Lower lobe of right lung (tissue), 2 donors: ENCODE measurements at regions not wholly inside any gene's neighbourhood (a gene's known extent, or its start where the extent isn't known, plus 50 kb on each side); places are given as distances from the start of the nearest gene placed in this dataset.
A peak's percentile ranks its signal among the peaks of the same experiment; 100 is the strongest.
"Not testable (repeated sequence)": the region's sequence is repeated elsewhere in the genome, so short reads cannot be mapped to it uniquely, and the experiment has no call there.

ENCODE experiments used
- ATAC-seq, 2 donors: fragments of 200-7000 bp; cut with Tn5 transposase; one replicate each; pipeline ENCODE4 v1.9.1; 2020 to 2022; ENCODE audit warnings: mild to moderate bottlenecking in 2 of 2, moderate library complexity in 2 of 2
- DNase-seq: peaks from one replicate; pipeline ENCODE4 v3.0.0-alpha.2; 2020
- H3K27ac ChIP-seq: fragments of 200-600 bp; one replicate; pipeline ENCODE4 v1.8.0; 2022
- H3K27me3 ChIP-seq: fragments of 200-600 bp; one replicate; pipeline ENCODE4 v1.8.0; 2022; ENCODE audit warnings: low read depth
- H3K36me3 ChIP-seq: fragments of 200-600 bp; one replicate; pipeline ENCODE4 v1.8.0; 2022; ENCODE audit warnings: mild to moderate bottlenecking
- H3K4me1 ChIP-seq: fragments of 200-600 bp; one replicate; pipeline ENCODE4 v1.8.0; 2022
- H3K4me3 ChIP-seq: fragments of 200-600 bp; one replicate; pipeline ENCODE4 v1.8.0; 2022; ENCODE audit warnings: mild to moderate bottlenecking
- H3K9me3 ChIP-seq: fragments of 200-600 bp; one replicate; pipeline ENCODE4 v1.8.0; 2022
- intact Hi-C: fragments of 100-400 bp; cut with DNase I; formaldehyde crosslinking; loops from one replicate; pipeline ENCODE4 v1.11.0; 2022
- TF ChIP-seq, protein P1 (sequence below): fragments of 200-600 bp; IDR thresholded peaks from one replicate; pipeline ENCODE4 v1.8.0; 2022; ENCODE audit warnings: antibody characterized with exemption, mild to moderate bottlenecking
- donor health status: DM: no; HTN: yes; CAD: no; lungs with severe emphysema.

DNA sequence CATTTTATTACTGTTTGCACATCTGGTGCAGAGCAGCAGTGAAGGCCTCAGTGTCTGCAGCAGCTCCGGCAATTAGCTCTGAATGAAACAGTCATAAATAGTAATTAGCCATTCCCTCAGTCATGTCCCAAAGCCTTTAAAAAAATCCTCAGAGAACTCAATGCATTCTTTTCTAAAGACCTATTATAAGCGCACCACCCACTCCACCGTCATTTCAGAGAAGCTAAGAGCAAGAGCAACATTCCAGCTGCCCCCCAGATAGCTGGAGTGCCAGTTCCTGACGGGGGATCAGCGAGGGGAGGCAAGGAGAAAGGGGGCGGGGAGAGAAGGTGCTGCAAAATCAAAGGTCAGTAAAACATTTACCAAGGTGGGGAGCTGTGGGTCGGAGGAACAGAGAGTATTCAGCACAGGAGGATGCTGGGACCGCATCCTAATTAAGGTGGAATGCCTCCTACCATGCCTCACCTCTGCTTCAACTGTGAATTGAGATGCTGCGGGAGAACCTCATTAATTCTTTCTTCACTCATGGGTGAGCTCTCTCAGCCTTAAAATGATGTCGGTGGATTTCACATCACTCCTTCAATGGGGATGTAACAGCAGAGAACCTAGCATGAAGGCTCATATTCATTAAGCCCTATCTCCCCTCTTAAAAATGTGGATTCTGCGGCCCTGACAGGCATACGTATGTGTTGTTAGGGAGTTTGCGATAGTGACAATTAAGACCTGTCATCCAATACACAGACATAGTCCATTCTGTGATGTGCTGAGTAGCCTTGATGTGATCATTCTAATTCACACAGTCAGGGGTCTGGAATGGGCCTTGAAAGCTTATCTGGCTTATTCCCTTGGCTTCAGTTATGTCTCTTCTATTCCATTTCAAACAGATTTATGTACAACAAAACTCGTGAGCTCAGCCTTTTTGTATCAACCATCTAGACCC is 469.5 kb upstream of the NRSN1 start:
- DNase-seq, result no peak
- Histone ChIP-seq H3K27me3 (no peaks in the 10 kb centered on the region), H3K9me3 (no peaks in the 10 kb centered on the region), H3K27ac (no peak overlapping the region), H3K4me1 (no peaks in the 10 kb centered on the region), H3K4me3 (no peak overlapping the region), H3K36me3 (no peaks in the 10 kb centered on the region)
- TF ChIP-seq, protein P1, sequence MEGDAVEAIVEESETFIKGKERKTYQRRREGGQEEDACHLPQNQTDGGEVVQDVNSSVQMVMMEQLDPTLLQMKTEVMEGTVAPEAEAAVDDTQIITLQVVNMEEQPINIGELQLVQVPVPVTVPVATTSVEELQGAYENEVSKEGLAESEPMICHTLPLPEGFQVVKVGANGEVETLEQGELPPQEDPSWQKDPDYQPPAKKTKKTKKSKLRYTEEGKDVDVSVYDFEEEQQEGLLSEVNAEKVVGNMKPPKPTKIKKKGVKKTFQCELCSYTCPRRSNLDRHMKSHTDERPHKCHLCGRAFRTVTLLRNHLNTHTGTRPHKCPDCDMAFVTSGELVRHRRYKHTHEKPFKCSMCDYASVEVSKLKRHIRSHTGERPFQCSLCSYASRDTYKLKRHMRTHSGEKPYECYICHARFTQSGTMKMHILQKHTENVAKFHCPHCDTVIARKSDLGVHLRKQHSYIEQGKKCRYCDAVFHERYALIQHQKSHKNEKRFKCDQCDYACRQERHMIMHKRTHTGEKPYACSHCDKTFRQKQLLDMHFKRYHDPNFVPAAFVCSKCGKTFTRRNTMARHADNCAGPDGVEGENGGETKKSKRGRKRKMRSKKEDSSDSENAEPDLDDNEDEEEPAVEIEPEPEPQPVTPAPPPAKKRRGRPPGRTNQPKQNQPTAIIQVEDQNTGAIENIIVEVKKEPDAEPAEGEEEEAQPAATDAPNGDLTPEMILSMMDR, result no peak
- no peak for ATAC-seq
- intact Hi-C loops, result no loop called here

DNA sequence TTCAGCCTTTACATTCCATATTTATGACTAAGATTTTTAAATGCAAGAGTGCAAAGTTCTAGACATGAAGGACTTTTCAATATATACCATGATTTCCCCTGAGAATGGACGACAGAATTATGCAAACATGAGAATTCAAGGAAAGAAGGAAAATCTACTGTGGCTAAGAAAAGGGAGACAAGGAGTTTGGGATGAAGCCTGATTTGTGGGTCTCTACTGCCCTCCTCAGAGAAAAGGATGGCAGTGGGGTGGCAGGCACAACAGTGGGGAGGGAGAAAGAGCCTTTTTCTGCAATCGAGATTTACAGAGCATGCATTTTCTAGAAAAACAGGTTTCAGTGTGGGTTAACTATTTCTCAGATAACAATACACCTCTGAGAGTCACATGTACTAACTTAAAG is 466.9 kb upstream of the NRSN1 start:
- Histone ChIP-seq H3K9me3 (no peaks in the 10 kb centered on the region), H3K27me3 (no peaks in the 10 kb centered on the region), H3K4me1 (no peaks in the 10 kb centered on the region), H3K36me3 (no peaks in the 10 kb centered on the region), H3K27ac (no peak overlapping the region), H3K4me3 (no peak overlapping the region)
- no peak for DNase-seq
- intact Hi-C loops, result no loop called here
- TF ChIP-seq, protein P1, result peak; percentile 29
- no peak for ATAC-seq

DNA sequence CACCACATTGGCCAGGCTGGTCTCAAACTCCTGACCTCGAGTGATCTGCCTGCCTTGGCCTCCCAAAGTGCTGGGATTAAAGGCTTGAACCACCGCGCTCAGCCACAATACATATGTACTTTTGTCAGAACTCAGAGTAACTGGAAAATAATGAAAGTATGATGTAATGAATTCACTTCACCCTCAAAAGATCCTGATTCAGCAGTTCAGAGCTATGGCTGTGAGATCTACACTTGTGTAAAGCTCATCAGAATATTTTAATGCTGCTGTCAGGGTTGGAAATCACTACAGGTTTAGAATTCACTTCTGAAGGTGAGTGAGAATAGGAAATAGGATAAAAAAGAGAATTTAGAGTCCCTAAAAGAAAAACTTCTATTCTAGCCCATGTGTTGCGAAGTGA is 464.5 kb upstream of the NRSN1 start:
- ATAC-seq (no peak), DNase-seq (no peak)
- TF ChIP-seq, protein P1, result no peak
- no peak overlapping the region for H3K27ac ChIP-seq
- H3K4me1 ChIP-seq, result no peaks in the 10 kb centered on the region
- no peaks in the 10 kb centered on the region for H3K36me3 ChIP-seq
- no peak overlapping the region for H3K4me3 ChIP-seq
- no peaks in the 10 kb centered on the region for H3K27me3 ChIP-seq
- intact Hi-C loops, result no loop called here
- H3K9me3 ChIP-seq, result no peaks in the 10 kb centered on the region

DNA sequence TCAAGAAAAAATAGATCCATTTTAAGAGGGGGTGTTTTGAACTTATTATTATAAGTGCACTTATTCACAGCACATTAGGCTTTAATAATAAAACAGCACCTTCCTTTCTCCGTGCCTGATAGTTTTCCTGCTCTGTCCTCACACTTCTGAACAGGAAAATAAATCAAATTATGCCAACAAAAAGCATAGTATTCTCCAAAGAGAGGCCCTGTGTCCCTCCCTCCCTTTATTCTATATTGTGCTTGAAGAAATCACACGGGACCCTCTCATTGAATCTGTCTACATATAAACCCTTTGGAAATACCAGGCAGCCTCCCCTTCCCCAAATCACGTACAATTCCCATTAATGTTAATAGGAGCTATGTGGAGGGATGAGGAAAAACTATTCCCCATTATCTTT is 462.9 kb upstream of the NRSN1 start:
- no peak overlapping the region for H3K4me3 ChIP-seq
- H3K9me3 ChIP-seq, result peaks cover 3% of the 10 kb centered on the region
- no peak for DNase-seq
- H3K4me1 ChIP-seq, result no peaks in the 10 kb centered on the region
- intact Hi-C loops, result no loop called here
- no peaks in the 10 kb centered on the region for H3K27me3 ChIP-seq
- ATAC-seq, result no peak
- H3K27ac ChIP-seq, result no peak overlapping the region
- TF ChIP-seq, protein P1, result no peak
- H3K36me3 ChIP-seq, result no peaks in the 10 kb centered on the region

DNA sequence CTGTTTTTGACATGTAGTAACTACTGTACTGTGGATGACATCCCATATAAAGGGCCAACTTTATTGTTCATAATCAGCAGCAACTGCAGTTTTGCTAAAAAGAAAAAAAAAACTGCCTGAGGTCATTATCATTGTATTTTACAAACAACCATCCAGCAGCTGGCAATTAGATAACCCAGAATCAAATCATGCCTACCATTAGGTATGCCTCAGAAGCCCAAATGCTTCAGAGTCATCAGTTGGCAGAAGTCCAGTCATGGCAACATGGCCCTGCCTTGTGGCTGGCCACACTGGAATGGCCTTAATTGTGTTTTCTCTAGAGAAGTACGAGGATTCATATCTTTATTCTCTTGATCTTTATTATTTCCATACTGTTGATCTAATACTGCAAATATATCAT is 462.4 kb upstream of the NRSN1 start:
- Histone ChIP-seq H3K36me3 (no peaks in the 10 kb centered on the region), H3K4me3 (no peak overlapping the region), H3K9me3 (peaks cover 8% of the 10 kb centered on the region), H3K27ac (no peak overlapping the region), H3K4me1 (no peaks in the 10 kb centered on the region), H3K27me3 (no peaks in the 10 kb centered on the region)
- ATAC-seq (no peak), DNase-seq (no peak)
- TF ChIP-seq, protein P1, result no peak
- intact Hi-C loops, result no loop called here

DNA sequence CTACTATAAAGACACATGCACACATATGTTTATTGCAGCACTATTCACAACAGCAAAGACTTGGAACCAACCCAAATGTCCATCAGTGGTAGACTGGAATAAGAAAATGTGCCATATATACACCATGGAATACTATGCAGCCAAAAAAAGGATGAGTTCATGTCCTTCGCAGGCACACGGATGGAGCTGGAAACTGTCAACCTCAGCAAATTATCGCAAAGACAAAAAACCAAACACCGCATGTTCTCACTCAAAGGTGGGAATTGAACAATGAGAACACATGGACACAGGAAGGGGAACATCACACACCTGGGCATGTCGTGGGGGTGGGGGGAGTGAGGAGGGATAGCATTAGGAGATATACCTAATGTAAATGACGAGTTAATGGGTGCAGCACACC is 460.1 kb upstream of the NRSN1 start:
- H3K36me3 ChIP-seq, DNase-seq, H3K27me3 ChIP-seq, H3K4me1 ChIP-seq, H3K4me3 ChIP-seq, intact Hi-C loops, ATAC-seq, H3K27ac ChIP-seq: not testable (repeated sequence)
- H3K9me3 ChIP-seq, result peaks cover 13% of the 10 kb centered on the region
